HG02870 (cell line): ENCODE measurements at regions not wholly inside any gene's neighbourhood (a gene's known extent, or its start where the extent isn't known, plus 50 kb on each side); places are given as distances from the start of the nearest gene placed in this dataset.
"Not testable (repeated sequence)": the region's sequence is repeated elsewhere in the genome, so short reads cannot be mapped to it uniquely, and the experiment has no call there.

Experiments used
- ATAC-seq: cut with Tn5 transposase; IDR thresholded peaks from one replicate; pipeline ENCODE4 v1.9.1; 2021; ENCODE audit warnings: mild to moderate bottlenecking, moderate library complexity; ENCODE audit not compliant: unreplicated experiment

- ATAC-seq = no peak
These were observed 87.0 kb upstream of the CCL21 start for GRCh38 chr9:34796924-34797323.

- ATAC-seq = no peak
These were observed 83.5 kb upstream of the CCL21 start for GRCh38 chr9:34793428-34793827.

- no peak for ATAC-seq
These were observed 74.1 kb upstream of the CCL21 start for GRCh38 chr9:34783951-34784487.

GRCh38 chr9:34782372-34782771, 72.4 kb upstream of the CCL21 start:
- ATAC-seq = no peak

- ATAC-seq = no peak
These were observed 67.7 kb upstream of the CCL21 start for GRCh38 chr9:34777666-34778065.

- ATAC-seq = no peak
These were observed 64.0 kb upstream of the CCL21 start for GRCh38 chr9:34773955-34774354.

- ATAC-seq = no peak
These were observed 63.5 kb upstream of the CCL21 start for GRCh38 chr9:34773306-34773910.

GRCh38 chr9:34771007-34771406, 61.1 kb upstream of the CCL21 start:
- ATAC-seq = no peak

- not testable (repeated sequence) for ATAC-seq
These were observed 57.2 kb upstream of the CCL21 start for GRCh38 chr9:34767087-34767486.

GRCh38 chr9:34760196-34761040, 50.5 kb upstream of the CCL21 start:
- ATAC-seq = not testable (repeated sequence)
